ENCODE measurements at regions not wholly inside any gene's neighbourhood (a gene's known extent, or its start where the extent isn't known, plus 50 kb on each side); places are given as distances from the start of the nearest gene placed in this dataset.

- no peak for TF ChIP-seq CTCF (IDR thresholded peaks at IDR 0.05)
- Mint-ChIP-seq H3K9me3 (peaks cover 4% of the 10 kb centered on the region), H3K36me3 (ENCODE audit: low read depth) (no peaks in the 10 kb centered on the region), H3K27ac (no peak overlapping the region), H3K27me3 (no peaks in the 10 kb centered on the region), H3K4me1 (no peaks in the 10 kb centered on the region), H3K4me3 (no peak overlapping the region)
- ATAC-seq (ENCODE audit: low read depth) (no peak), DNase-seq (no peak)
- POLR2A ChIA-PET = no interaction called here
- CTCF ChIA-PET = no interaction called here
- intact Hi-C loops (cut with micrococcal nuclease) = no loop called here
These were observed 55.0 kb upstream of the PCSK2 start for GRCh38 chr20:17171746-17172280.

- Mint-ChIP-seq H3K4me3 (no peak overlapping the region), H3K27ac (no peak overlapping the region), H3K9me3 (peaks cover 1% of the 10 kb centered on the region), H3K36me3 (ENCODE audit: low read depth) (no peaks in the 10 kb centered on the region), H3K27me3 (no peaks in the 10 kb centered on the region), H3K4me1 (no peaks in the 10 kb centered on the region)
- no peak for DNase-seq
- POLR2A ChIA-PET = no interaction called here
- no peak for ATAC-seq (ENCODE audit: low read depth)
- CTCF ChIA-PET = no interaction called here
- intact Hi-C loops (cut with micrococcal nuclease) = no loop called here
- TF ChIP-seq CTCF (IDR thresholded peaks at IDR 0.05) = no peak
These were observed 53.9 kb upstream of the PCSK2 start for GRCh38 chr20:17172836-17173516.

All from activated B cell treated with CpG ODN at 0.5 μM for 24 hours (primary cell).